ENCODE measurements at regions not wholly inside any gene's neighbourhood (a gene's known extent, or its start where the extent isn't known, plus 50 kb on each side); places are given as distances from the start of the nearest gene placed in this dataset.

GRCh38 chr15:96184297-96184696 is 146.2 kb upstream of the NR2F2 start:
- H3K27ac ChIP-seq (replicated peaks), result no peak overlapping the region
- TF ChIP-seq POLR2AphosphoS5 (IDR thresholded peaks at IDR 0.05; ENCODE audit: low read depth) (no peak), CTCF (IDR thresholded peaks at IDR 0.05; ENCODE audit: insufficient read depth, low read length) (no peak), SPI1 (IDR thresholded peaks at IDR 0.05; ENCODE audit: borderline replicate concordance, low read depth) (no peak), GABPA (IDR thresholded peaks at IDR 0.05; ENCODE audit: low read depth) (no peak), REST (IDR thresholded peaks at IDR 0.05; ENCODE audit: insufficient replicate concordance, low read depth) (no peak)
- no peaks in the 10 kb centered on the region for H3K27me3 ChIP-seq (ENCODE audit: insufficient read depth, poor library complexity, severe bottlenecking)
- H3K4me3 ChIP-seq (replicated peaks; ENCODE audit: insufficient read depth, low read length), result no peak overlapping the region
- no peak for DNase-seq (ENCODE audit: low read depth in 1 of 2, low spot score in 1 of 2)

GRCh38 chr15:96186105-96186504 is 144.4 kb upstream of the NR2F2 start:
- no peak overlapping the region for H3K27ac ChIP-seq (replicated peaks)

More at GRCh38 chr15:96186105-96186504, 144.4 kb upstream of the NR2F2 start:
- DNase-seq (ENCODE audit: low read depth in 1 of 2, low spot score in 1 of 2), result no peak
- TF ChIP-seq GABPA (IDR thresholded peaks at IDR 0.05; ENCODE audit: low read depth), result no peak
- TF ChIP-seq SPI1 (IDR thresholded peaks at IDR 0.05; ENCODE audit: borderline replicate concordance, low read depth), result no peak
- no peak for TF ChIP-seq POLR2AphosphoS5 (IDR thresholded peaks at IDR 0.05; ENCODE audit: low read depth)
- TF ChIP-seq REST (IDR thresholded peaks at IDR 0.05; ENCODE audit: insufficient replicate concordance, low read depth), result no peak
- TF ChIP-seq CTCF (IDR thresholded peaks at IDR 0.05; ENCODE audit: insufficient read depth, low read length), result no peak
- no peaks in the 10 kb centered on the region for H3K27me3 ChIP-seq (ENCODE audit: insufficient read depth, poor library complexity, severe bottlenecking)
- no peak overlapping the region for H3K4me3 ChIP-seq (replicated peaks; ENCODE audit: insufficient read depth, low read length)
